GM12865 (cell line): ENCODE measurements at regions not wholly inside any gene's neighbourhood (a gene's known extent, or its start where the extent isn't known, plus 50 kb on each side); places are given as distances from the start of the nearest gene placed in this dataset.

ENCODE experiments used
- DNase-seq: peaks from one replicate; pipeline ENCODE4 v3.0.0; 2010; ENCODE audit warnings: low read depth
- H3K4me3 ChIP-seq: 2 replicates; pipeline ENCODE4 v1.5.1; 2011; ENCODE audit warnings: mild to moderate bottlenecking, low read depth, low read length, control low read depth
- CTCF ChIP-seq: IDR thresholded peaks from 2 replicates; pipeline ENCODE4 v1.5.1; 2011; ENCODE audit warnings: low read length, control low read depth, low read depth, inconsistent platforms; ENCODE audit not compliant: insufficient read depth; ENCODE audit errors: missing control alignments

- DNase-seq, result no peak
- no peak for TF ChIP-seq CTCF
- no peak overlapping the region for H3K4me3 ChIP-seq
Observed at GRCh38 chr21:29413683-29414082, 115.0 kb downstream of the BACH1 start.

- no peak for TF ChIP-seq CTCF
- no peak for DNase-seq
- no peak overlapping the region for H3K4me3 ChIP-seq
Observed at GRCh38 chr21:29416268-29416667, 117.5 kb downstream of the BACH1 start.

GRCh38 chr21:29418813-29419212 lies 120.1 kb downstream of the BACH1 start:
- peak; percentile 19 for DNase-seq
- no peak for TF ChIP-seq CTCF
- no peak overlapping the region for H3K4me3 ChIP-seq

- no peak overlapping the region for H3K4me3 ChIP-seq
- no peak for DNase-seq
- TF ChIP-seq CTCF, result no peak
Observed at GRCh38 chr21:29419422-29419821, 120.7 kb downstream of the BACH1 start.

- H3K4me3 ChIP-seq, result no peak overlapping the region
- no peak for DNase-seq
- TF ChIP-seq CTCF, result no peak
Observed at GRCh38 chr21:29423099-29423870, 124.6 kb downstream of the BACH1 start.

- no peak for DNase-seq
- no peak overlapping the region for H3K4me3 ChIP-seq
- TF ChIP-seq CTCF, result no peak
Observed at GRCh38 chr21:29424728-29425127, 126.0 kb downstream of the BACH1 start.

- TF ChIP-seq CTCF, result no peak
- DNase-seq, result no peak
- H3K4me3 ChIP-seq, result no peak overlapping the region
Observed at GRCh38 chr21:29429218-29429617, 130.5 kb downstream of the BACH1 start.
